H1 (cell line): ENCODE measurements at regions not wholly inside any gene's neighbourhood (a gene's known extent, or its start where the extent isn't known, plus 50 kb on each side); places are given as distances from the start of the nearest gene placed in this dataset.

Experiments
- CTCF ChIA-PET: fragments of 300-600 bp; sonication (Branson Sonifier 250); formaldehyde crosslinking; loops from one replicate; lab custom pipeline; 2021; ENCODE audit not compliant: partially characterized antibody; lab: Charles Lee
- POLR2A ChIA-PET: fragments of 300-600 bp; sonication (Branson Sonifier 250); formaldehyde crosslinking; loops from one replicate; lab custom pipeline; 2021; ENCODE audit warnings: inconsistent platforms; ENCODE audit not compliant: partially characterized antibody; lab: Charles Lee
- DNase-seq, 2 experiments: peaks; one replicate each; pipeline versions ENCODE4 v3.0.0 to v3.0.0-alpha.2; 2010 to 2022; ENCODE audit warnings: low spot score in 2 of 2, low read depth in 1 of 2, mixed read lengths in 1 of 2
- FAIRE-seq: peaks from 2 replicates; lab custom pipeline; 2011; peaks lifted over from hg19 to GRCh38; lab: Jason Lieb, UNC
- H2AFZ ChIP-seq: 2 replicates; pipeline ENCODE4 v1.8.1; 2012; ENCODE audit warnings: low read length, inconsistent platforms
- H2AK5ac ChIP-seq: 2 replicates; pipeline ENCODE4 v1.6.1; 2013; ENCODE audit warnings: low read depth, low read length
- H2BK120ac ChIP-seq: replicated peaks from 2 replicates; pipeline ENCODE3; 2013; ENCODE audit warnings: low read depth, low read length, inconsistent platforms
- H2BK12ac ChIP-seq: 2 replicates; pipeline ENCODE4 v1.6.1; 2013; ENCODE audit warnings: low read depth, low read length
- H2BK15ac ChIP-seq: 2 replicates; pipeline ENCODE4 v1.6.1; 2013; ENCODE audit warnings: low read length
- H2BK20ac ChIP-seq: 2 replicates; pipeline ENCODE4 v1.6.1; 2013; ENCODE audit warnings: low read length
- H2BK5ac ChIP-seq: 2 replicates; pipeline ENCODE4 v1.6.1; 2013; ENCODE audit warnings: low read depth, low read length
- H3K14ac ChIP-seq: 2 replicates; pipeline ENCODE4 v1.6.1; 2013; ENCODE audit warnings: inconsistent platforms; ENCODE audit not compliant: insufficient read length
- H3K18ac ChIP-seq: 2 replicates; pipeline ENCODE4 v1.6.1; 2013; ENCODE audit warnings: low read length; ENCODE audit errors: extremely low read depth
- H3K23ac ChIP-seq: 2 replicates; pipeline ENCODE4 v1.6.1; 2013; ENCODE audit warnings: inconsistent platforms; ENCODE audit not compliant: insufficient read length
- H3K23me2 ChIP-seq: 2 replicates; pipeline ENCODE4 v1.6.1; 2013; ENCODE audit warnings: low read depth, low read length
- H3K27ac ChIP-seq: 2 replicates; pipeline ENCODE4 v1.6.1; 2011; ENCODE audit warnings: low read depth, low read length, inconsistent platforms
- H3K27me3 ChIP-seq, 4 experiments: replicated peaks in 1 of 4; 1 replicate in 1 of 4; 2 replicates in 3 of 4; pipeline versions ENCODE4 v1.6.1 to v1.8.1; 2011 to 2013; ENCODE audit warnings: low read length in 3 of 4, mild to moderate bottlenecking in 3 of 4, inconsistent platforms in 2 of 4, mixed read lengths in 2 of 4, moderate library complexity in 1 of 4; ENCODE audit not compliant: control insufficient read depth in 3 of 4, insufficient read depth in 3 of 4; ENCODE audit errors: extremely low read depth in 1 of 4
- H3K36me3 ChIP-seq, 4 experiments: 2 replicates each; pipeline versions ENCODE4 v1.6.1 to v1.8.1; 2011 to 2013; ENCODE audit warnings: mild to moderate bottlenecking in 4 of 4, low read length in 3 of 4, moderate library complexity in 2 of 4, control low read depth in 1 of 4, inconsistent platforms in 1 of 4; ENCODE audit not compliant: insufficient read depth in 4 of 4, control insufficient read depth in 2 of 4
- H3K4ac ChIP-seq: replicated peaks from 2 replicates; pipeline ENCODE3; 2013; ENCODE audit warnings: low read length, low read depth, mixed read lengths, inconsistent platforms; ENCODE audit not compliant: insufficient read length
- H3K4me1 ChIP-seq, 4 experiments: replicated peaks in 1 of 4; 1 replicate in 1 of 4; 2 replicates in 3 of 4; pipeline versions ENCODE4 v1.6.1 to v1.8.1; 2011 to 2013; ENCODE audit warnings: low read length in 3 of 4, inconsistent platforms in 2 of 4, mixed read lengths in 1 of 4; ENCODE audit not compliant: insufficient read depth in 4 of 4, control insufficient read depth in 3 of 4
- H3K4me2 ChIP-seq, 2 experiments: 2 replicates each; pipeline versions ENCODE4 v1.6.1 to v1.8.1; 2011 to 2013; ENCODE audit warnings: low read depth in 2 of 2, low read length in 2 of 2, control low read depth in 1 of 2, inconsistent platforms in 1 of 2, mild to moderate bottlenecking in 1 of 2; ENCODE audit not compliant: insufficient read depth in 1 of 2
- H3K4me3 ChIP-seq, 4 experiments: fragments of 200-600, 300-600 bp in 1 of 4; sonication (generic), shearing (Covaris generic), sonication (Bioruptor Twin) in 1 of 4; 2 replicates each; pipeline versions ENCODE4 v1.5.1 to v1.8.1; 2011 to 2016; ENCODE audit warnings: low read length in 4 of 4, low read depth in 3 of 4, control low read depth in 2 of 4, inconsistent platforms in 2 of 4, mild to moderate bottlenecking in 2 of 4, mixed read lengths in 1 of 4, moderate library complexity in 1 of 4; ENCODE audit not compliant: insufficient read depth in 2 of 4; ENCODE audit errors: extremely low read depth in 1 of 4
- H3K56ac ChIP-seq: replicated peaks from 2 replicates; pipeline ENCODE3; 2013; ENCODE audit warnings: low read depth, mild to moderate bottlenecking, mixed read lengths, low read length, inconsistent platforms; ENCODE audit not compliant: insufficient read length
- H3K79me1 ChIP-seq: 2 replicates; pipeline ENCODE4 v1.6.1; 2013; ENCODE audit warnings: low read depth, low read length, control low read depth
- H3K79me2 ChIP-seq, 2 experiments: 2 replicates each; pipeline versions ENCODE4 v1.6.1 to v1.8.1; 2012 to 2013; ENCODE audit warnings: low read length in 2 of 2, mild to moderate bottlenecking in 2 of 2, inconsistent platforms in 1 of 2; ENCODE audit not compliant: insufficient read depth in 2 of 2, control insufficient read depth in 1 of 2
- H3K9ac ChIP-seq, 4 experiments: replicated peaks in 1 of 4; 1 replicate in 1 of 4; 2 replicates in 3 of 4; pipeline versions ENCODE4 v1.6.1 to v1.8.1; 2011 to 2013; ENCODE audit warnings: low read depth in 3 of 4, low read length in 3 of 4, control low read depth in 2 of 4, mild to moderate bottlenecking in 2 of 4, moderate library complexity in 2 of 4, inconsistent platforms in 1 of 4; ENCODE audit errors: extremely low read depth in 1 of 4
- H3K9me3 ChIP-seq, 2 experiments: 2 replicates each; pipeline versions ENCODE4 v1.6.1 to v1.8.1; 2012 to 2013; ENCODE audit warnings: mild to moderate bottlenecking in 2 of 2, moderate library complexity in 2 of 2, control low read depth in 1 of 2, inconsistent platforms in 1 of 2, low read depth in 1 of 2, low read length in 1 of 2, mixed read lengths in 1 of 2; ENCODE audit not compliant: insufficient read depth in 2 of 2
- H4K20me1 ChIP-seq, 2 experiments: replicated peaks in 1 of 2; 2 replicates each; pipeline versions ENCODE3 to v1.8.1; 2011 to 2013; ENCODE audit warnings: inconsistent platforms in 2 of 2, low read length in 2 of 2, mild to moderate bottlenecking in 1 of 2; ENCODE audit not compliant: insufficient read depth in 2 of 2, control insufficient read depth in 1 of 2
- H4K5ac ChIP-seq: 2 replicates; pipeline ENCODE4 v1.6.1; 2013; ENCODE audit warnings: low read length, low read depth, mixed read lengths, inconsistent platforms; ENCODE audit not compliant: insufficient read length
- H4K8ac ChIP-seq: 2 replicates; pipeline ENCODE4 v1.8.0; 2013; ENCODE audit warnings: mild to moderate bottlenecking, moderate library complexity, low read length, inconsistent platforms; ENCODE audit not compliant: insufficient read depth; ENCODE audit errors: extremely low read depth
- H4K91ac ChIP-seq: replicated peaks from 2 replicates; pipeline ENCODE3; 2013; ENCODE audit warnings: low read length, mixed read lengths, inconsistent platforms; ENCODE audit not compliant: insufficient read length
- CBX8 ChIP-seq: fragments of 300-800, 300-1000 bp; sonication (generic); IDR thresholded peaks from 2 replicates; pipeline ENCODE4 v1.7.1; 2016; ENCODE audit warnings: low read depth, low read length, borderline replicate concordance
- CHD1 ChIP-seq: IDR thresholded peaks from 2 replicates; pipeline ENCODE4 v1.6.1; 2012; ENCODE audit warnings: low read depth, low read length, improper control_type of control experiment
- CREB1 ChIP-seq: IDR thresholded peaks from 2 replicates; pipeline ENCODE4 v1.6.1; 2012; ENCODE audit warnings: inconsistent platforms
- EGR1 ChIP-seq: IDR thresholded peaks from 2 replicates; pipeline ENCODE4 v1.6.1; 2011; ENCODE audit warnings: low read depth, low read length, borderline replicate concordance
- NRF1 ChIP-seq: IDR thresholded peaks from 2 replicates; pipeline ENCODE4 v1.6.1; 2011; ENCODE audit warnings: mild to moderate bottlenecking, low read depth, low read length, improper control_type of control experiment
- POLR2A ChIP-seq, 2 experiments: IDR thresholded peaks; 1 replicate in 1 of 2; 2 replicates in 1 of 2; pipeline ENCODE4 v1.6.1; 2011; ENCODE audit warnings: low read depth in 2 of 2, low read length in 2 of 2, mild to moderate bottlenecking in 2 of 2; ENCODE audit errors: control extremely low read depth in 1 of 2
- RXRA ChIP-seq: IDR thresholded peaks from 2 replicates; pipeline ENCODE4 v1.6.1; 2011; ENCODE audit warnings: low read depth, mild to moderate bottlenecking, low read length, moderate library complexity; ENCODE audit not compliant: insufficient read depth
- SIN3A ChIP-seq, 2 experiments: IDR thresholded peaks in 1 of 2; conservative IDR thresholded peaks in 1 of 2; 2 replicates each; pipeline ENCODE4 v1.6.1; 2011 to 2012; ENCODE audit warnings: low read length in 2 of 2, improper control_type of control experiment in 1 of 2, low read depth in 1 of 2, mild to moderate bottlenecking in 1 of 2
- SUZ12 ChIP-seq: fragments of 200-600 bp; sonication (generic); IDR thresholded peaks from 2 replicates; pipeline ENCODE4 v1.6.1; 2012; ENCODE audit warnings: mild to moderate bottlenecking, inconsistent platforms, low read length, moderate library complexity, mixed read lengths
- TBP ChIP-seq: IDR thresholded peaks from 2 replicates; pipeline ENCODE4 v1.6.1; 2011; ENCODE audit warnings: low read depth, low read length, improper control_type of control experiment
- TCF12 ChIP-seq: IDR thresholded peaks from 2 replicates; pipeline ENCODE4 v1.6.1; 2011; ENCODE audit warnings: low read depth, mild to moderate bottlenecking, low read length
- WGBS, 2 experiments: shearing (Covaris generic) in 1 of 2; methylation state at CpG; one replicate each; pipeline versions ENCODE4 v1.1.6 to v1.1.7; 2013 to 2015; ENCODE audit warnings: low lambda C conversion rate in 2 of 2, mixed read lengths in 2 of 2, inconsistent platforms in 1 of 2, low coverage in 1 of 2, missing lambda C conversion rate in 1 of 2; ENCODE audit not compliant: insufficient replicate concordance in 2 of 2, insufficient coverage in 1 of 2, insufficient read length in 1 of 2; ENCODE audit errors: extremely low coverage in 1 of 2, missing lambda C conversion rate in 1 of 2; 5-methylcytosine and 5-hydroxymethylcytosine counted together

DNA sequence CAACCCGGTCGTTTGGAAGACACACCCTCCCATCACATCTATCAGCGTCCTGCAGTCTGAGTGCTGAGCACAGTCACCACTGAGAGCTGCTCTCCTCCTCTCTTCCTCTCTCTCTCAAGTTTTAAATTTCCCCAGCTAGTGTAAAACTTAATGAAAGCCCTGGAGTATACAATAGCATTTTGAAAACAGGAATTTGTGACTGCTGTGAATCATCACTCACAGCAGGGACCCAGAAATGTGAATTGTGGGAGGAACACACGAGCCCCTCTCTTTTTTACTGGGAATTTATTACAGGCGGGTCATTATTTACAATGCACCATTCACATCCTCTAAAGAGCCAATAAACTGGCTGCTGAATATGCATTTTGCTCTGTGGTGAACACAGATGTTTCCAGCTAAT is 185.0 kb upstream of the SMIM21 start:
- H2BK120ac ChIP-seq, result no peak overlapping the region
- no peaks in the 10 kb centered on the region; a peak in 1 of 7 replicates for H3K4me1 ChIP-seq
- H3K79me1 ChIP-seq, result no peaks in the 10 kb centered on the region
- no peak overlapping the region for H3K23ac ChIP-seq
- no peak overlapping the region for H3K56ac ChIP-seq
- H4K8ac ChIP-seq, result no peak overlapping the region
- no peaks in the 10 kb centered on the region for H3K23me2 ChIP-seq
- ChIA-PET POLR2A (no interaction called here), CTCF (interaction anchor here (1.4 kb wide), 1 partner anchor 79 kb away, joined by 6 read pairs; no protein-coding TSS in a partner anchor)
- no peak overlapping the region for H2AK5ac ChIP-seq
- H2BK15ac ChIP-seq, result no peak overlapping the region
- H2BK20ac ChIP-seq, result no peak overlapping the region
- FAIRE-seq, result no peak
- no peak overlapping the region for H3K27ac ChIP-seq
- no peak overlapping the region for H3K4ac ChIP-seq
- no peaks in the 10 kb centered on the region for H3K36me3 ChIP-seq
- no peak for DNase-seq
- no peak overlapping the region for H3K4me2 ChIP-seq
- no peak for TF ChIP-seq SIN3A (conservative IDR thresholded peaks at IDR 0.05 in 1 of 2, IDR thresholded peaks at IDR 0.05 in 1 of 2; ENCODE audit: low read depth in 1 of 2, low read length in 2 of 2)
- no peak for TF ChIP-seq TCF12
- no peak for TF ChIP-seq CBX8
- TF ChIP-seq CHD1, result no peak
- TF ChIP-seq CREB1, result no peak
- TF ChIP-seq SUZ12, result no peak
- TF ChIP-seq RXRA, result no peak
- no peak for TF ChIP-seq TBP
- no peak for TF ChIP-seq POLR2A (IDR thresholded peaks at IDR 0.05; ENCODE audit: control extremely low read depth in 1 of 2, low read depth in 2 of 2, low read length in 2 of 2)
- TF ChIP-seq NRF1, result no peak
- TF ChIP-seq EGR1, result no peak
- H3K27me3 ChIP-seq, result no peaks in the 10 kb centered on the region
- H3K9ac ChIP-seq, result no peak overlapping the region
- no peak overlapping the region for H2AFZ ChIP-seq
- no peak overlapping the region for H3K4me3 ChIP-seq
- H4K20me1 ChIP-seq, result no peaks in the 10 kb centered on the region
- 47% methylated on average over 3 of the region's 5 CpGs; no CpG with 5 or more reads in 1 of the 2 experiments for WGBS, 2 experiments
- no peak overlapping the region for H2BK5ac ChIP-seq
- no peaks in the 10 kb centered on the region for H3K9me3 ChIP-seq
- no peak overlapping the region for H4K5ac ChIP-seq
- no peak overlapping the region for H2BK12ac ChIP-seq
- no peak overlapping the region for H4K91ac ChIP-seq
- H3K18ac ChIP-seq, result no peak overlapping the region
- H3K79me2 ChIP-seq, result no peaks in the 10 kb centered on the region
- H3K14ac ChIP-seq, result no peak overlapping the region
